ENCODE measurements at regions not wholly inside any gene's neighbourhood (a gene's known extent, or its start where the extent isn't known, plus 50 kb on each side); places are given as distances from the start of the nearest gene placed in this dataset.

DNA sequence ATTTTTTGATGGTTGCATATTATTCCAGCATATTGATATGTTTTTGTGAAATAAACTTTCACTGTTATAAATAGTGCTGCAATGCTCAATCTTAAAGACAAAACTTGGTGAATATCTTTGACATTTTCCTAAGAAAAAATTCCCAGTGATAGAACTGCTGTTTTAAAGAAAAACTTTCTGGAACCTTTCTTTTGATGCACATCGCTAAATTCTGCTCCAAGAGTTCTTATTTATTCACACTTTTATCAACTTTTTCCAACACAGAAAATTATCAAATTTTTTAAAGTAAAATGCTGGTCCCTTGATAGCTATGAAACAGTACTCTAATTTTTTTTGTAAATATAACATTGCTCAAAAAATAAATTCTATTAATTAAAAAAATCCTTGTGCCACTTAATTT lies 196.6 kb downstream of the HS3ST3A1 start:
- no peak for DNase-seq (ENCODE audit: low spot score)

DNA sequence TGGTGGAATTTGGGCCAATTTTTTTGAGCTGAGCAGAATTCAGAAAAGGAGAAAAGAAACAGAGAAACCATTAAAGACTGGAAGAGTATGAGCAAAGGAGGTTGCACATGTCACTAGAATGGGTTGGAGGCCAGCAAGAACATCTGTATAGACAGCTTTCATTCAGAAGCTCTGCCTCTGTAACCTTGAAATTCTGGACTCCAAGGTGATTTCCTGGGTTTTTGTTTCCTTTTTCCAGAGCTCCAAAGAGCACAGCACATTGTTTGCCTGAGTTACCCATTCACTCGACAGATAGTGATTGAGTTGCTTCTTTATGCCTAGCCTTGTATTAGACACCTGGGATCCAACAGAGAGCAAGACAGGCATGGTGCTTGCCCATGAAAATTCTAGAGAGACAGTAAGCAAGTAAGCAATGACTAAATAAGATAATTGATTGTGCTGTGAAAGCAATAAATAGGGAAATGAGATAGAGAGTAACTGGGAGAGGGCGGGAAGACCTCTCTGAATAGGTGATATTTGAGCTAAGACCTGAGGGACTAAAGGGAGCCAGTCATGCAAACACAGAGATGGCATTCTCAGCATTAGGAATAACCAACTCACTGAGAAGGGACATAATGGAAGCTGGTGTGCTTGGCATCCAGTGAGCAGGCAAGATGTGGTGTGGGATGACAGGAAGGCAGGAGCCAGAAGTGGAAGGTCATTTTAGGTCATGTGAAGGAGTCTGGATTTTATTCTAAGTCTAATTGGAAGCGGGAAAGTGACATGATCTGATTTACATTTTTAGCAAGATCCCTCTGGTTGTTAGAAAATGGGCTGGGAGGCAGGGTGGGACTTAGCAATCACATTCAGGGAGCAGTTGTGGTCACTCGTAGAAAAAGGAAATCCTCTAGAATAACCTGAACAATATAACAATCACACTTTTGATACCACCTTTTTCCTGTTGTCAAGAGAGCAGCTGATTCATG lies 197.5 kb downstream of the HS3ST3A1 start:
- no peak for DNase-seq (ENCODE audit: low spot score)

DNA sequence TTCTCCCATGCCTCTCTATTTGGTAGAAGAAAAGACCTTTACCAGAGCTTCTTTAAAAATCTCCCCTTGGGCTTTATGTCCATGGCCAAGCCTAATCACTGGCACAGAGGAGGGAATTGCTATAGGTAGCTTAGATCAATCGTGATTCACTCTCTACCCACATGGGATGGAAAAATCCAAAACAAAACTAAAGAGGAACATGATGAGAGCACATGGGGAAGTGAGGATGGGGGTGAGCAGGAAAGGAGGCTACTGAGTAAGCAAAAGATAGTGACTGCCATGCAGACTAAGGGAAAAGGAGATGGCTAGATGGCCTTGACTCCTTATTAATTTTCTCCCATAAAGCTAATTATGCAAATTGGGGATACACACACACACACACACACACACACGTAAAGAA lies 201.2 kb downstream of the HS3ST3A1 start:
- DNase-seq (ENCODE audit: low spot score), result no peak

GRCh38 chr17:13398853-13399252 lies 202.9 kb downstream of the HS3ST3A1 start:
- DNase-seq (ENCODE audit: low spot score), result no peak

DNA sequence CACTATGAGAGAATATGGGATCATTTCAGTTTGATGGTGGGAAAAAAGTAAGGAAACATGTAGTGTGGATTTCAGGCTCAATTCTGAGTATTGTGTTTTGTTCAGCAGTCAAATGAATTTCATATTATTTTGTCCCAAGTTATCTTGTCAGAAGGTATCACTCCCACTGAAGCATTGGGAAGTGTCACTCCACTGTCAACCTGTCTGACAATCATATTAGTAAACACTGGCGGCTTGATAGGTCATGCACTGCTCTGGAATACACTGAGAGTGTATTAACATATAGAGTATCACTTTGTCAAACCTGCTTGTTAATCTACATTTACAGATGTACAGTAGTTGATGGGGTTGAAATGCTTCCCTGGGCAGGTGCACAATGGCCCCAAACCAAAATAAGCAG lies 203.6 kb downstream of the HS3ST3A1 start:
- DNase-seq (ENCODE audit: low spot score), result no peak

DNA sequence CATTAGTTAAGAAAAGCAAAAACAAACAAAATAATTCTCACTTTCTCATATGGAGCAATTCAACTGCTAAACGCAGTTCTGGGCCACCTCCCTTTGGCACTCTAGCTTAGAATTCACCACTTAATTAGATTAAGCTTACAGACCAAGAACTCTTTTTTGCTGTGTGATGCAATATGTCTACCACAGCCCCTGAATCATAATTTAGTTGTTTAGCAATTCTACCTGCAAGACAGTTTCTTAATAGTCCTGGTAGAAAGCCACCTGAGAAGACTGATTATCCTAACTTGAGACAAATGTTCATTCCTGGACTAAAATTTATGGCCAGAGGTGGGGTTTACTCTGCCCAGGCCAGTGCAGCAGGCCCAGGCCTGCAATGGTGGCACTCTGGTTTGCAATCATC lies 205.9 kb downstream of the HS3ST3A1 start:
- no peak for DNase-seq (ENCODE audit: low spot score)

- no peak for DNase-seq (ENCODE audit: low spot score)
Observed at GRCh38 chr17:13395346-13395745, 206.4 kb downstream of the HS3ST3A1 start.

GRCh38 chr17:13393841-13394710 lies 207.7 kb downstream of the HS3ST3A1 start:
- DNase-seq (ENCODE audit: low spot score), result no peak

DNA sequence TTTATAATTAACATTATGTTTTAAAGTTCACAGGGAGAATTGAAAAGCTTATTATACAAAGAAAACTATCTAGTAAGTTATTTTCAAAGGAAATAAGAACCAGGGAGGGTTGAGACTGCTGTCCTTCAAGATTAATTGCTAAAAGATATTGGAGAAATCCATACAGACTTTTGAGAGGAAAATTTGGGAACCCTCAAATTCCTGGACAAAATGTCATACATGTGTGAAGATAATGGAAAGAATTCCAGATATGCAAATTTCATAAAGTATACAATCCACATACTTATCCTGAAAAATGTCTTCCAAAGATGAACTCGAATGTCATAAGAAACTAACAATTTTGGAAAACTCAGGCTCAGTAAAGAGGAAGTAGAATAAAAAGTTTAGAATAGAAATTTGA lies 213.8 kb downstream of the HS3ST3A1 start:
- no peak for DNase-seq (ENCODE audit: low spot score)

GRCh38 chr17:13387236-13387635 lies 214.5 kb downstream of the HS3ST3A1 start:
- no peak for DNase-seq (ENCODE audit: low spot score)

- no peak for DNase-seq (ENCODE audit: low spot score)
Observed at GRCh38 chr17:13385481-13385911, 216.2 kb downstream of the HS3ST3A1 start.

DNA sequence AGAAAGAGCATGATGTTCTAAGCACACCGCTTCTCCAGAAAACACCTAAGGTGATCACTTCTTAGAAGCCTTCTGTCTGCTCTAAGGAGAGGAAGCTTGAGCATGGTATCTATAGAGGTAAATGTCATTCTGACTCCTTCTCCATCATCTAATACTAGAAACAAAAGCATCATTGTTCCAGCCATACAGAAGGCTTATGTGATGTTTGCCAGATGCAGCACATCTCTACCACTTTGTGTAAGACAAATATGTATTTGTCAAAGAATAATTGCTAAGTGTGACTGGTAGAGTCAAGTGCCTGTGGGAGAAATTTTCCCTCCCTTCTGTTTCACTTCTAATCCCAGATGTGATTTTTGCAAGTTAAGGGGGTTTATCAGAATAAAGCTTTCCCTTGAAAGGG lies 217.1 kb downstream of the HS3ST3A1 start:
- no peak for DNase-seq (ENCODE audit: low spot score)

DNA sequence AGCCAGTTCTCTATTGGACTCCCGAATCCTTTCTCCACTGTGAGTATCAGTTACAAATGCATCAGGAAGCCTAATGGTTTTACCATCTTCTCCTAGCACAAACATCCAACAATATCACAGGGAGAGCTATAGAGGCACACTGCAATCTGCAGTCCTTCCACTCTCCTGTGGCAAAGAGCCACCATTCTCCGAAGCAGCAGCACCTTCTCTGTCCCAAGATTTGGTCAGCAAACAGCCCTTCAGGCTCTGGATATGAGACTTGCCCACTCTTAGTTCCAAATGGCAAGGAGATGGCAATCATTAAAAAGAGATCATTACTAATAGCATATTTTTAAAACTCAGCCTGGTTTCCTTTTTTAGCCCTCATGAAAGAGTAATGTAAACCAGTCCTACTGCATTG lies 223.4 kb downstream of the HS3ST3A1 start:
- DNase-seq (ENCODE audit: low spot score), result no peak

GRCh38 chr17:13374203-13375143 lies 227.3 kb downstream of the HS3ST3A1 start:
- no peak for DNase-seq (ENCODE audit: low spot score)

- no peak for DNase-seq (ENCODE audit: low spot score)
Observed at GRCh38 chr17:13372432-13372831, 229.3 kb downstream of the HS3ST3A1 start.

DNA sequence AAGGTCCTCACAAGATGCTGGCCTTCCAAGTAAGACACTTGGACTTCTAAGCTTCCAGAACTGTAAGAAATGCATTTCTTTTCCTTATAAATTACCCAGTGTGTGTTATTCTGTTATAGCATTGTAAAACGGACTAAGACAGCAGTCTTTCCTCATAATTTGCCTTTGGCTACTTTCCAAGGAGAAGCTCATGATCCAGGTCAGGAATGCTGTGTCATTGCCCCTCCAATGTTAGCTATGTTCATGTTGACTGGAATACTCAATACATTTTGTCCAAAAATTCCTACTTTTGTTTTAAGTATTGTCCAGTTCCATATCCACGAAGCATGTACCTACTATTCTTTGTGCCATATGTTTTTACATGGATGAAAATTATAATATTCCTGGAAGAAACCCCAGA lies 234.6 kb downstream of the HS3ST3A1 start:
- no peak for DNase-seq (ENCODE audit: low spot score)

DNA sequence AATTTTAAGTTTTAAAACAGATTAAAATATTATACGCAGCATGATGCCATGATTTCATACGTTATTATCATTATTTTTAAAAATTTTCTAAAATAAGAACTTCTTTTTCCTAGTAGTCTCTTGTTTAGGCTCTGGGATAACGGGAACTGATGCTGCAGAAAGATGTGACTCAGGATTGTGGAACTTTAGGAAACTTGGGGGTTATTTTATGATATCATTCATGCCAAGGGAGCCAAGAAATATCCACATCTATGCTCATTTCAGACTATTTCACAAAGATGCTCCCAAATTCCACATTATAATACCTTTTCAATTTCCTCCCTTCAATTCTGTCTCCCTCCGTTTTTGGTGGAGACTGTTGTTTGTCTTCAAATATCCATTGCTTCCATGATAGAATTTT lies 236.4 kb downstream of the HS3ST3A1 start:
- DNase-seq (ENCODE audit: low spot score), result no peak

DNA sequence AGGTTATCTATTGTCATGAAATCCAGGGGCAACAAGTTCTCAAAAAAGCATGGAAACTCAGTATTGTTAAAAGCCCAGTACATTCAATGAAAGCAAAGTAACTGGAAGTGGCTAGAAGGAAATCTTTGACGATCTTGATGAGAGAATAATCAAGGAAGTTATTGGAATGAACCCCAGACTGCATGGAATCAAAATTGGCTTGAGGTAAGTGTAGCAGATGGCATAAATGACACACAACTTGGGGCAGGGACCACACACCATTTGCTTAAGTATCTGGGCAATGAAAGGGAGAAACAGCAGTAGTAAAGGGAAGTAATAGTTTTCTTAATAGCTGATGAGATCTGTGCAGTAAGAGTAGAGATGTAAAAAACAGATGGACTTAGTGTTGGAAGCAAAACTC lies 238.0 kb downstream of the HS3ST3A1 start:
- no peak for DNase-seq (ENCODE audit: low spot score)

- no peak for DNase-seq (ENCODE audit: low spot score)
Observed at GRCh38 chr17:13362341-13363122, 239.2 kb downstream of the HS3ST3A1 start.

DNA sequence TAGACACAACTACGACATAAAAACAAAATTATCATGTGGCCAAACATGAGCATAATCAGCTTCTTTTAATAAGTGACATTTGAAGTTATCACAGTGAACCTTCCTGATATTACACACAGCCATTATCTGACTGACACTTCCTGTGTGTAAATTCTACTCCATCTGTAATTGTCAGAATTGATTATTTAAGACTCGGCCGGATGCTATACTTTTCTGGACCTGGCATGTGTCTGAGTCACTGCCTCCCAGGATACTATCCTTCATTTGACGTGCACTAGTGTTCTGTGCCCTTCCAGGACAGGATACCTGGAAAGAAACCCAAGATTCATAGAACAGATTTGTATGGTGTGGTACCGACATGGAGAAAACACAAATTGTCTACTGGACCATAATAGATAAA lies 242.0 kb downstream of the HS3ST3A1 start:
- no peak for DNase-seq (ENCODE audit: low spot score)

DNA sequence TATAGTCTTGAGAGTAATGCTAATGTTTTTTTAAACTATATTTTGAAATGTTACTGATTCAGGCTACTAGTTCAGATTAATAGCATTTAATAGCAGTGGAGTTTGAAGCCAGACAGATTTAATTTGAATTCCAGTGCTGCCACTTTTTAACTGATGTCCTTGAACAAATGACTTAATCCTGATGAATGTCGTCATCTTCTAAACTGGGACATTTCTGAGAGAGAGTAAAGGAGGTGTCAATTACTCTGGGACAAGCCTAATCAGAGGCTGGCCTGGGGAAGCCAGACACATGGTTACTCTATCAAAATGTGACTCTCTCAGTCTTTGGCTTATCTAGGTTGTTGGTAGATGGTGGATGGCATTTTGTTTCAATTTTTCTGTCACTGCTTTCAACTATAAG lies 246.7 kb downstream of the HS3ST3A1 start:
- DNase-seq (ENCODE audit: low spot score), result no peak

All from H4 (cell line).